Omental fat pad (tissue), 3 donors: ENCODE measurements at regions not wholly inside any gene's neighbourhood (a gene's known extent, or its start where the extent isn't known, plus 50 kb on each side); places are given as distances from the start of the nearest gene placed in this dataset.
"Not testable (repeated sequence)": the region's sequence is repeated elsewhere in the genome, so short reads cannot be mapped to it uniquely, and the experiment has no call there.

Experiments used
- ATAC-seq: fragments of 150-250 bp; one replicate; pipeline ENCODE4 v1.9.1; 2016; ENCODE audit warnings: mild to moderate bottlenecking, moderate library complexity; ENCODE audit not compliant: low FRiP score
- DNase-seq: peaks from one replicate; pipeline ENCODE4 v3.0.0-alpha.2; 2019; ENCODE audit warnings: low spot score
- CTCF ChIP-seq, 3 donors: fragments of 450-650 bp; IDR thresholded peaks; one replicate each; pipeline ENCODE4 v1.5.1; 2016 to 2017; ENCODE audit warnings: antibody characterized with exemption in 3 of 3, mild to moderate bottlenecking in 3 of 3, moderate library complexity in 2 of 3

DNA sequence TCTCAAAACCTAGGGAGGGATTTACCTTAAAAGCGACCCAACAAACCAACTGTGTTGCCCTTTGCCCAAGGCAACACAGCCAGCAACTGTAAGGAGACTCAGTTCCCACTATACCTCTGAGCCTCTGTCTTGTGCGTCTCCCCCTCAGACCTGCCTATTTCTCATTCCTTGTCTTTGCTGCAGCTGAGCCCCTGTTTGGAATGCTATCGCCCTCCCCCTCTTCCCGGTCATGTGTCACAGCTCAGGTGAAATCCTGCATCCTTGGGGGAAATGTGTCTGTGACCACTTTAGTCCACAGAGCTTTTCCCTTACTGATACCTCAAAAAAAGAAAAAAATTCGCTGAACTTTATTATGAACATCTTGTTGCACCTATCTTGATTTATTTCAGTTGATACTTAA is 52.0 kb upstream of the LRIG1 start:
- no peak for DNase-seq
- ATAC-seq: no peak
- TF ChIP-seq CTCF (IDR thresholded peaks at IDR 0.05): no peak

DNA sequence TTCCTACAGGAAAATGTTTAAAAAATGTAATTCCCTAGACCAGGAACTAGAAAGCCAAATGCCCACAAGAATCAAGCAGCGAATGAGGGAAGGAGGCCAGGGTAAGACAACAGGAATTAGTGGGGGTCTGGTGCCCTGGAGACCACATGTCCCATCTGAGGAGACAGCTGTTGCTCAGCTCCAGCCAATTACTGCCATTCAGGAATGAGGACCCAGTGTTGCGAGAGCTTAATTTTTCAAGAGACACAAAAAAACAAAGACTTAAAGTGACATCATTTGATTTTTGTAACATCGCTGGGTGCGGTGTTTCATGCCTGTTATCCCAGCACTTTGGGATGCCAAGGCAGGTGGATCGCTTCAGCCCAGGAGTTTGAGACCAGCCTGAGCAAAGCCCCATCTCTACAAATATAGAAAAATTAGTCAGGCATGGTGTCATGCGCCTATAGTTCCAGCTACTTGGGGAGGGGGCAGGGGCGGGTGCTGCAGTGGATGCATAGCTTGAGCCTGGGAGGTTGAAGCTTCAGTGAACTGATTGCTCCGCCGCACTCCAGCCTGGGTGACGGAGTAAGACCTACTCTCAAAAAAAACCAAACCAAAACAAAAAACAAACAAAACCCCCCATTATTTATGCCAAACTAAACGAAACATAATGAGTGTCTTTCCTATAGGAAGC is 52.8 kb upstream of the LRIG1 start:
- no peak for ATAC-seq
- no peak for DNase-seq
- TF ChIP-seq CTCF (IDR thresholded peaks at IDR 0.05): no peak

- no peak for TF ChIP-seq CTCF (IDR thresholded peaks at IDR 0.05)
- ATAC-seq (no peak), DNase-seq (no peak)
Measured at GRCh38 chr3:66554178-66554577, 53.4 kb upstream of the LRIG1 start.

- ATAC-seq: no peak
- TF ChIP-seq CTCF (IDR thresholded peaks at IDR 0.05): no peak
- no peak for DNase-seq
Measured at GRCh38 chr3:66555214-66555844, 54.5 kb upstream of the LRIG1 start.

- DNase-seq (no peak), ATAC-seq (peak; percentile 44)
- no peak for TF ChIP-seq CTCF (IDR thresholded peaks at IDR 0.05)
Measured at GRCh38 chr3:66557170-66557569, 56.3 kb upstream of the LRIG1 start.

- not testable (repeated sequence) for ATAC-seq
Measured at GRCh38 chr3:66559924-66560323, 59.1 kb upstream of the LRIG1 start.

GRCh38 chr3:66561367-66561766 is 60.5 kb upstream of the LRIG1 start:
- DNase-seq: no peak
- TF ChIP-seq CTCF (IDR thresholded peaks at IDR 0.05): no peak
- ATAC-seq: no peak

More at GRCh38 chr3:66559924-66560323, 59.1 kb upstream of the LRIG1 start:
- DNase-seq: not testable (repeated sequence)
